ENCODE measurements at regions not wholly inside any gene's neighbourhood (a gene's known extent, or its start where the extent isn't known, plus 50 kb on each side); places are given as distances from the start of the nearest gene placed in this dataset.

GRCh38 chr6:154898821-154899220 is 96.3 kb upstream of the TIAM2 start:
- H3K4me3 ChIP-seq (ENCODE audit: insufficient read depth, low read depth, low read length, poor library complexity, severe bottlenecking) = no peak overlapping the region
- no peaks in the 10 kb centered on the region for H3K36me3 ChIP-seq (ENCODE audit: control insufficient read depth, insufficient read depth, low read length)
- no peak overlapping the region for H3K27ac ChIP-seq (ENCODE audit: insufficient read depth, low read length, poor library complexity, severe bottlenecking)
- no peak for DNase-seq
- no peaks in the 10 kb centered on the region for H3K27me3 ChIP-seq (replicated peaks; ENCODE audit: control insufficient read depth, insufficient read depth, low read length, poor library complexity, severe bottlenecking)
- no peaks in the 10 kb centered on the region for H3K9me3 ChIP-seq (ENCODE audit: control insufficient read depth, low read length)
- H3K4me1 ChIP-seq (ENCODE audit: control insufficient read depth, insufficient read depth, low read length, poor library complexity, severe bottlenecking) = no peaks in the 10 kb centered on the region

GRCh38 chr6:154899824-154900463 is 95.2 kb upstream of the TIAM2 start:
- Histone ChIP-seq H3K36me3 (ENCODE audit: control insufficient read depth, insufficient read depth, low read length) (no peaks in the 10 kb centered on the region), H3K27me3 (replicated peaks; ENCODE audit: control insufficient read depth, insufficient read depth, low read length, poor library complexity, severe bottlenecking) (no peaks in the 10 kb centered on the region), H3K4me3 (ENCODE audit: insufficient read depth, low read depth, low read length, poor library complexity, severe bottlenecking) (no peak overlapping the region), H3K4me1 (ENCODE audit: control insufficient read depth, insufficient read depth, low read length, poor library complexity, severe bottlenecking) (no peaks in the 10 kb centered on the region), H3K27ac (ENCODE audit: insufficient read depth, low read length, poor library complexity, severe bottlenecking) (no peak overlapping the region), H3K9me3 (ENCODE audit: control insufficient read depth, low read length) (no peaks in the 10 kb centered on the region)
- no peak for DNase-seq

- DNase-seq = no peak
- Histone ChIP-seq H3K27me3 (replicated peaks; ENCODE audit: control insufficient read depth, insufficient read depth, low read length, poor library complexity, severe bottlenecking) (no peaks in the 10 kb centered on the region), H3K4me3 (ENCODE audit: insufficient read depth, low read depth, low read length, poor library complexity, severe bottlenecking) (no peak overlapping the region), H3K27ac (ENCODE audit: insufficient read depth, low read length, poor library complexity, severe bottlenecking) (no peak overlapping the region), H3K36me3 (ENCODE audit: control insufficient read depth, insufficient read depth, low read length) (no peaks in the 10 kb centered on the region), H3K9me3 (ENCODE audit: control insufficient read depth, low read length) (no peaks in the 10 kb centered on the region), H3K4me1 (ENCODE audit: control insufficient read depth, insufficient read depth, low read length, poor library complexity, severe bottlenecking) (no peaks in the 10 kb centered on the region)
Observed at GRCh38 chr6:154901876-154902552, 93.1 kb upstream of the TIAM2 start.

- Histone ChIP-seq H3K27ac (ENCODE audit: insufficient read depth, low read length, poor library complexity, severe bottlenecking) (no peak overlapping the region), H3K9me3 (ENCODE audit: control insufficient read depth, low read length) (no peaks in the 10 kb centered on the region), H3K27me3 (replicated peaks; ENCODE audit: control insufficient read depth, insufficient read depth, low read length, poor library complexity, severe bottlenecking) (no peaks in the 10 kb centered on the region), H3K4me3 (ENCODE audit: insufficient read depth, low read depth, low read length, poor library complexity, severe bottlenecking) (no peak overlapping the region), H3K36me3 (ENCODE audit: control insufficient read depth, insufficient read depth, low read length) (no peaks in the 10 kb centered on the region), H3K4me1 (ENCODE audit: control insufficient read depth, insufficient read depth, low read length, poor library complexity, severe bottlenecking) (no peaks in the 10 kb centered on the region)
- no peak for DNase-seq
Observed at GRCh38 chr6:154907291-154907690, 87.8 kb upstream of the TIAM2 start.

- no peaks in the 10 kb centered on the region for H3K9me3 ChIP-seq (ENCODE audit: control insufficient read depth, low read length)
- no peak for DNase-seq
- H3K4me1 ChIP-seq (ENCODE audit: control insufficient read depth, insufficient read depth, low read length, poor library complexity, severe bottlenecking) = no peaks in the 10 kb centered on the region
- H3K27ac ChIP-seq (ENCODE audit: insufficient read depth, low read length, poor library complexity, severe bottlenecking) = no peak overlapping the region
- no peaks in the 10 kb centered on the region for H3K27me3 ChIP-seq (replicated peaks; ENCODE audit: control insufficient read depth, insufficient read depth, low read length, poor library complexity, severe bottlenecking)
- H3K4me3 ChIP-seq (ENCODE audit: insufficient read depth, low read depth, low read length, poor library complexity, severe bottlenecking) = no peak overlapping the region
- no peaks in the 10 kb centered on the region for H3K36me3 ChIP-seq (ENCODE audit: control insufficient read depth, insufficient read depth, low read length)
Observed at GRCh38 chr6:154908723-154909122, 86.4 kb upstream of the TIAM2 start.

GRCh38 chr6:154909311-154909710 is 85.8 kb upstream of the TIAM2 start:
- Histone ChIP-seq H3K27ac (ENCODE audit: insufficient read depth, low read length, poor library complexity, severe bottlenecking) (no peak overlapping the region), H3K9me3 (ENCODE audit: control insufficient read depth, low read length) (no peaks in the 10 kb centered on the region), H3K36me3 (ENCODE audit: control insufficient read depth, insufficient read depth, low read length) (no peaks in the 10 kb centered on the region), H3K4me1 (ENCODE audit: control insufficient read depth, insufficient read depth, low read length, poor library complexity, severe bottlenecking) (no peaks in the 10 kb centered on the region), H3K4me3 (ENCODE audit: insufficient read depth, low read depth, low read length, poor library complexity, severe bottlenecking) (no peak overlapping the region), H3K27me3 (replicated peaks; ENCODE audit: control insufficient read depth, insufficient read depth, low read length, poor library complexity, severe bottlenecking) (no peaks in the 10 kb centered on the region)
- no peak for DNase-seq

- Histone ChIP-seq H3K27ac (ENCODE audit: insufficient read depth, low read length, poor library complexity, severe bottlenecking) (no peak overlapping the region), H3K36me3 (ENCODE audit: control insufficient read depth, insufficient read depth, low read length) (no peaks in the 10 kb centered on the region), H3K4me1 (ENCODE audit: control insufficient read depth, insufficient read depth, low read length, poor library complexity, severe bottlenecking) (no peaks in the 10 kb centered on the region), H3K4me3 (ENCODE audit: insufficient read depth, low read depth, low read length, poor library complexity, severe bottlenecking) (no peak overlapping the region), H3K9me3 (ENCODE audit: control insufficient read depth, low read length) (no peaks in the 10 kb centered on the region), H3K27me3 (replicated peaks; ENCODE audit: control insufficient read depth, insufficient read depth, low read length, poor library complexity, severe bottlenecking) (no peaks in the 10 kb centered on the region)
- DNase-seq = no peak
Observed at GRCh38 chr6:154909821-154910220, 85.3 kb upstream of the TIAM2 start.

- Histone ChIP-seq H3K4me3 (ENCODE audit: insufficient read depth, low read depth, low read length, poor library complexity, severe bottlenecking) (no peak overlapping the region), H3K36me3 (ENCODE audit: control insufficient read depth, insufficient read depth, low read length) (no peaks in the 10 kb centered on the region), H3K9me3 (ENCODE audit: control insufficient read depth, low read length) (no peaks in the 10 kb centered on the region), H3K27ac (ENCODE audit: insufficient read depth, low read length, poor library complexity, severe bottlenecking) (no peak overlapping the region), H3K27me3 (replicated peaks; ENCODE audit: control insufficient read depth, insufficient read depth, low read length, poor library complexity, severe bottlenecking) (no peaks in the 10 kb centered on the region), H3K4me1 (ENCODE audit: control insufficient read depth, insufficient read depth, low read length, poor library complexity, severe bottlenecking) (no peaks in the 10 kb centered on the region)
- no peak for DNase-seq
Observed at GRCh38 chr6:154914288-154914687, 80.8 kb upstream of the TIAM2 start.

- H3K4me1 ChIP-seq (ENCODE audit: control insufficient read depth, insufficient read depth, low read length, poor library complexity, severe bottlenecking) = no peaks in the 10 kb centered on the region
- H3K4me3 ChIP-seq (ENCODE audit: insufficient read depth, low read depth, low read length, poor library complexity, severe bottlenecking) = no peak overlapping the region
- H3K36me3 ChIP-seq (ENCODE audit: control insufficient read depth, insufficient read depth, low read length) = no peaks in the 10 kb centered on the region
- no peak overlapping the region for H3K27ac ChIP-seq (ENCODE audit: insufficient read depth, low read length, poor library complexity, severe bottlenecking)
- H3K9me3 ChIP-seq (ENCODE audit: control insufficient read depth, low read length) = no peaks in the 10 kb centered on the region
- no peaks in the 10 kb centered on the region for H3K27me3 ChIP-seq (replicated peaks; ENCODE audit: control insufficient read depth, insufficient read depth, low read length, poor library complexity, severe bottlenecking)
- DNase-seq = no peak
Observed at GRCh38 chr6:154916857-154917256, 78.3 kb upstream of the TIAM2 start.

GRCh38 chr6:154917941-154918340 is 77.2 kb upstream of the TIAM2 start:
- H3K27me3 ChIP-seq (replicated peaks; ENCODE audit: control insufficient read depth, insufficient read depth, low read length, poor library complexity, severe bottlenecking) = no peaks in the 10 kb centered on the region
- H3K4me3 ChIP-seq (ENCODE audit: insufficient read depth, low read depth, low read length, poor library complexity, severe bottlenecking) = no peak overlapping the region
- no peak for DNase-seq
- no peaks in the 10 kb centered on the region for H3K9me3 ChIP-seq (ENCODE audit: control insufficient read depth, low read length)
- no peaks in the 10 kb centered on the region for H3K4me1 ChIP-seq (ENCODE audit: control insufficient read depth, insufficient read depth, low read length, poor library complexity, severe bottlenecking)
- H3K36me3 ChIP-seq (ENCODE audit: control insufficient read depth, insufficient read depth, low read length) = no peaks in the 10 kb centered on the region
- H3K27ac ChIP-seq (ENCODE audit: insufficient read depth, low read length, poor library complexity, severe bottlenecking) = no peak overlapping the region
